Muscle of leg (tissue), 3 donors: ENCODE measurements at regions not wholly inside any gene's neighbourhood (a gene's known extent, or its start where the extent isn't known, plus 50 kb on each side); places are given as distances from the start of the nearest gene placed in this dataset.

ENCODE experiments used
- DNase-seq: peaks from one replicate; pipeline ENCODE4 v3.0.0; 2013
- H3K27ac ChIP-seq: one replicate; pipeline ENCODE4 v1.5.1; 2013; ENCODE audit warnings: mild to moderate bottlenecking, low read length, control low read depth
- H3K27me3 ChIP-seq: one replicate; pipeline ENCODE4 v1.6.1; 2013; ENCODE audit warnings: low read length; ENCODE audit not compliant: control insufficient read depth, insufficient read depth
- H3K36me3 ChIP-seq: one replicate; pipeline ENCODE4 v1.6.1; 2013; ENCODE audit warnings: low read length; ENCODE audit not compliant: control insufficient read depth, insufficient read depth
- H3K4me1 ChIP-seq: one replicate; pipeline ENCODE4 v1.6.1; 2013; ENCODE audit warnings: low read length; ENCODE audit not compliant: control insufficient read depth, insufficient read depth
- H3K4me3 ChIP-seq: one replicate; pipeline ENCODE4 v1.5.1; 2013; ENCODE audit warnings: low read length, control low read depth
- H3K9me3 ChIP-seq: replicated peaks from 2 replicates; pipeline ENCODE4 v1.6.1; 2013; ENCODE audit warnings: low read depth, low read length; ENCODE audit not compliant: control insufficient read depth
- WGBS: methylation state at CpG from one replicate; pipeline ENCODE4 v1.1.5; 2013; ENCODE audit warnings: missing lambda C conversion rate; ENCODE audit not compliant: insufficient coverage; 5-methylcytosine and 5-hydroxymethylcytosine counted together

- Histone ChIP-seq H3K4me3 (no peak overlapping the region), H3K4me1 (peaks cover 25% of the 10 kb centered on the region), H3K27ac (no peak overlapping the region), H3K36me3 (no peaks in the 10 kb centered on the region), H3K9me3 (no peaks in the 10 kb centered on the region), H3K27me3 (no peaks in the 10 kb centered on the region)
- WGBS, result 78% methylated on average over 7 of the region's 15 CpGs
- DNase-seq, result no peak
Measured at GRCh38 chr9:14531341-14532269, 161.6 kb downstream of the ZDHHC21 start.

- H3K9me3 ChIP-seq, result no peaks in the 10 kb centered on the region
- H3K27ac ChIP-seq, result no peak overlapping the region
- no peak overlapping the region for H3K4me3 ChIP-seq
- 92% methylated on average over 2 of the region's 4 CpGs for WGBS
- no peaks in the 10 kb centered on the region for H3K27me3 ChIP-seq
- DNase-seq, result no peak
- peaks cover 25% of the 10 kb centered on the region for H3K4me1 ChIP-seq
- no peaks in the 10 kb centered on the region for H3K36me3 ChIP-seq
Measured at GRCh38 chr9:14530841-14531240, 162.4 kb downstream of the ZDHHC21 start.

- 34% methylated on average over 6 of the region's 6 CpGs for WGBS
- DNase-seq, result no peak
- peaks cover 25% of the 10 kb centered on the region for H3K4me1 ChIP-seq
- no peaks in the 10 kb centered on the region for H3K27me3 ChIP-seq
- no peak overlapping the region for H3K4me3 ChIP-seq
- H3K27ac ChIP-seq, result no peak overlapping the region
- H3K36me3 ChIP-seq, result no peaks in the 10 kb centered on the region
- no peaks in the 10 kb centered on the region for H3K9me3 ChIP-seq
Measured at GRCh38 chr9:14530366-14530765, 162.9 kb downstream of the ZDHHC21 start.

- peaks cover 21% of the 10 kb centered on the region for H3K4me1 ChIP-seq
- no CpG with 5 or more reads among the region's 4 CpGs for WGBS
- no peaks in the 10 kb centered on the region for H3K9me3 ChIP-seq
- no peak overlapping the region for H3K4me3 ChIP-seq
- no peak for DNase-seq
- no peaks in the 10 kb centered on the region for H3K36me3 ChIP-seq
- no peak overlapping the region for H3K27ac ChIP-seq
- H3K27me3 ChIP-seq, result no peaks in the 10 kb centered on the region
Measured at GRCh38 chr9:14529629-14530028, 163.6 kb downstream of the ZDHHC21 start.

- Histone ChIP-seq H3K27ac (no peak overlapping the region), H3K9me3 (no peaks in the 10 kb centered on the region), H3K36me3 (no peaks in the 10 kb centered on the region), H3K4me3 (no peak overlapping the region), H3K4me1 (peaks cover 17% of the 10 kb centered on the region), H3K27me3 (no peaks in the 10 kb centered on the region)
- DNase-seq, result no peak
- no CpG with 5 or more reads among the region's 3 CpGs for WGBS
Measured at GRCh38 chr9:14529054-14529453, 164.2 kb downstream of the ZDHHC21 start.

- DNase-seq, result no peak
- Histone ChIP-seq H3K9me3 (no peaks in the 10 kb centered on the region), H3K4me3 (no peak overlapping the region), H3K27ac (no peak overlapping the region), H3K36me3 (no peaks in the 10 kb centered on the region), H3K4me1 (no peaks in the 10 kb centered on the region), H3K27me3 (no peaks in the 10 kb centered on the region)
- 60% methylated on average over 1 of the region's 4 CpGs for WGBS
Measured at GRCh38 chr9:14526504-14526903, 166.7 kb downstream of the ZDHHC21 start.

GRCh38 chr9:14525856-14526255, 167.4 kb downstream of the ZDHHC21 start:
- WGBS, result 100% methylated on average over 1 of the region's 6 CpGs
- no peaks in the 10 kb centered on the region for H3K36me3 ChIP-seq

GRCh38 chr9:14524873-14525515, 168.2 kb downstream of the ZDHHC21 start:
- Histone ChIP-seq H3K27me3 (no peaks in the 10 kb centered on the region), H3K36me3 (no peaks in the 10 kb centered on the region), H3K9me3 (no peaks in the 10 kb centered on the region), H3K4me1 (no peaks in the 10 kb centered on the region), H3K27ac (no peak overlapping the region), H3K4me3 (no peak overlapping the region)
- 60% methylated on average over 1 of the region's 8 CpGs for WGBS
- no peak for DNase-seq

More at GRCh38 chr9:14525856-14526255, 167.4 kb downstream of the ZDHHC21 start:
- no peak overlapping the region for H3K27ac ChIP-seq
- H3K4me1 ChIP-seq, result no peaks in the 10 kb centered on the region
- no peaks in the 10 kb centered on the region for H3K9me3 ChIP-seq
- no peaks in the 10 kb centered on the region for H3K27me3 ChIP-seq
- H3K4me3 ChIP-seq, result no peak overlapping the region
- DNase-seq, result no peak

- H3K9me3 ChIP-seq, result no peaks in the 10 kb centered on the region
- no peaks in the 10 kb centered on the region for H3K27me3 ChIP-seq
- no peak overlapping the region for H3K4me3 ChIP-seq
- 87% methylated on average over 6 of the region's 6 CpGs for WGBS
- H3K36me3 ChIP-seq, result no peaks in the 10 kb centered on the region
- no peak overlapping the region for H3K27ac ChIP-seq
- no peak for DNase-seq
- no peaks in the 10 kb centered on the region for H3K4me1 ChIP-seq
Measured at GRCh38 chr9:14523545-14523944, 169.7 kb downstream of the ZDHHC21 start.

- H3K4me3 ChIP-seq, result no peak overlapping the region
- no peaks in the 10 kb centered on the region for H3K27me3 ChIP-seq
- H3K4me1 ChIP-seq, result no peaks in the 10 kb centered on the region
- no peaks in the 10 kb centered on the region for H3K36me3 ChIP-seq
- no peak overlapping the region for H3K27ac ChIP-seq
- no peaks in the 10 kb centered on the region for H3K9me3 ChIP-seq
- WGBS, result 93% methylated on average over 2 of the region's 3 CpGs
- DNase-seq, result no peak
Measured at GRCh38 chr9:14522627-14523379, 170.4 kb downstream of the ZDHHC21 start.
